Dendritic cell treated with granulocyte-macrophage colony-stimulating factor and Interleukin-4, amounts not matched to agents 40 ng/mL and 50 ng/mL, for 4 days (primary cell): ENCODE measurements at regions not wholly inside any gene's neighbourhood (a gene's known extent, or its start where the extent isn't known, plus 50 kb on each side); places are given as distances from the start of the nearest gene placed in this dataset.

Source experiments
- H3K27ac Mint-ChIP-seq: one replicate; pipeline ENCODE4 v1.8.0; 2022; ENCODE audit warnings: mild to moderate bottlenecking, mixed read lengths
- H3K27me3 Mint-ChIP-seq: one replicate; pipeline ENCODE4 v1.8.0; 2022; ENCODE audit warnings: mild to moderate bottlenecking, mixed read lengths
- H3K36me3 Mint-ChIP-seq: one replicate; pipeline ENCODE4 v1.8.0; 2022; ENCODE audit warnings: low read depth, mixed read lengths
- H3K4me1 Mint-ChIP-seq: one replicate; pipeline ENCODE4 v1.8.0; 2022; ENCODE audit warnings: low read depth, mixed read lengths
- H3K4me3 Mint-ChIP-seq: one replicate; pipeline ENCODE4 v1.8.0; 2022; ENCODE audit warnings: mild to moderate bottlenecking, moderate library complexity, mixed read lengths
- H3K9me3 Mint-ChIP-seq: one replicate; pipeline ENCODE4 v1.8.0; 2022; ENCODE audit warnings: mixed read lengths
- intact Hi-C: fragments of 100-400 bp; cut with micrococcal nuclease; formaldehyde crosslinking; loops from one replicate; pipeline ENCODE4 v1.15.0; 2022

DNA sequence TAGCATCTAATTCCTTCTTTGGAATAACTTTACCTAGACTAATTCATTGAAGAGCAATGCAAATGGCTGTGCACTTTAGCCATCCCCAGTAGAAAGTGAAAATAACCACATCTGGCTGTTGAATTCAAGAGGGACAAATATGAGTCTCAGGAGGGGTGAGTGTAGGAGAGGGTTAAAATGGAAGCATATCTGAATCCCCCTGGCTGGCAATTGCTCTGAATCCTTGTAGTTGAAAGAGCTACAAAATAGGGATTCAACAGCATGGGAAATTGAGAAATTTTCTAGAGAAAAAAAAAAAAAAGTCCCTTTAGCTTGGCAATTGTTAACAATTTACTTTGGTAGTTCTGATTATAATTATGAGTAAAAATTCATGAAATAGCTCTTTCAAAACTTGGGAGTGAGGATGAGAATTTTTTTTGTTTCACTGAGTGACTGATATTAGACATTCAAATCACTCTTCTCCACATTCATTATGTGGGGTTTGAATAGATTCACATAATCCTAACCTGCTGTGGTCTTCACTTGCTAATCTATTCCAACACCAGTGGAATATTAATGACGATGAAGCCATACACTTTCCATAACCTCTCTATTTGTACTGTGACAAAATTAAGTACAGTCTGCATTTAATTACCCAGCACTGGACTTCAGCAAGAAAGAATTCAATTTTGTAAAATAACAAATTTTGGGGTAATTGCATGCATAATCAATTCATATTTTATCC lies 569.0 kb upstream of the MCTP2 start:
- Mint-ChIP-seq H3K9me3 (no peaks in the 10 kb centered on the region), H3K27me3 (no peaks in the 10 kb centered on the region), H3K36me3 (no peaks in the 10 kb centered on the region), H3K27ac (no peak overlapping the region), H3K4me1 (no peaks in the 10 kb centered on the region), H3K4me3 (no peak overlapping the region)
- intact Hi-C loops = no loop called here

DNA sequence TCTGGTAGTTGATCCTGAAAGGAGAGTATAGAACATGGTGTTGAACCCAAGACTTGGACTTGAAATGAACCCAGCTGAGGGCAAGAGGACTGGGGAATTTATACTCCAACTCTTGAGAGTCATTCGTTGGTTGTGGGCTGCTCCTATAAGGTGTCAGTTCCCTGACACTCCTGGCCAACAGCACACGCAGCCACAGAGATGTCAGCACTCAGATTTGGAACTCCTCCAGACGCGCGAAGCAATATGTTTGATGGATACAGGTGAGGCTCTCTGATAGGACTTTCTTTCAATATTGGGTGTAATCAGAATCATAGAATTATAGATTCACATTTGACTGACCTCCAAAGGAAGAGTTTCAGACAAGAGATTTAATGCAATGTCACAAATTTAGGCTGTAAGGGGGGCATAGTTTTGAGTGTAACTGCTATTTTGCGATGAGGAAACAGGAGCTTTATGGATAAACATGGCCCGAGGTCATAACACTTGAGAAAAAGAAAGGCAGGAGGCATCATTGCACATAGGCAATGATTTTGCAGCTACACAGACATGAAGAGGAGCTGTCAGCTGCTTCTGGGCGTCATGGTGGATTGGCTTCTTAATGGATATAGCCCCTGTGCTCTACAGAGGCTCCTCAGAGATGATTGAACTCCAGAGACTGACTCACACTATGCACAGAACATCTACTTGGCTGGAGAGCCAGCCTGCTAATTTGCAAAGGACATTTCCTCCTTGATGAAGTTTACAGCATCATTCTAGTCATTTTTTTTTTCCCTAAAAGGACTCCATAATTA lies 569.2 kb upstream of the RGMA start:
- H3K36me3 Mint-ChIP-seq = no peaks in the 10 kb centered on the region

DNA sequence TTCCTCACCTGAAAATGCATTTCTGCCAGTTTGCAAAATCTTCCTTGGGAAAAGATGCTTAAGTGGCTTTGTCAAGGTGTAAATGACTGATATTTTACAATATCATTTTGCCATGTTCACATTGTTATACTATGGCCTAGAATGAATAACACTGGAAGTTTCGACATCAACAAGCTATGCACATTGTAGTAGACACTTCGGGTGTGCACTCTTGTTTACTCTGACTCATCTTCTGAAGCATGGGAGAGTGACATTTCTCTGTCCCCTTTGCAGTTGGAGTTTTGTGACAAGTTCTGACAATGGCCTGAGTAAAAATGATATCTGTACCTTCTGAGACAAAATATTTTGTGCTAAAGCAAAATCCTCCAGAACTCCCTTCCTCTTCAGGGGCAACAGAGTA lies 567.0 kb upstream of the RGMA start:
- no peaks in the 10 kb centered on the region for H3K9me3 Mint-ChIP-seq
- H3K4me1 Mint-ChIP-seq = no peaks in the 10 kb centered on the region
- H3K27ac Mint-ChIP-seq = no peak overlapping the region
- no peaks in the 10 kb centered on the region for H3K36me3 Mint-ChIP-seq
- no peak overlapping the region for H3K4me3 Mint-ChIP-seq
- intact Hi-C loops = no loop called here
- H3K27me3 Mint-ChIP-seq = no peaks in the 10 kb centered on the region

More for the DNA sequence above, 569.2 kb upstream of the RGMA start:
- Mint-ChIP-seq H3K4me3 (no peak overlapping the region), H3K4me1 (no peaks in the 10 kb centered on the region), H3K9me3 (no peaks in the 10 kb centered on the region), H3K27ac (no peak overlapping the region), H3K27me3 (no peaks in the 10 kb centered on the region)
- intact Hi-C loops = no loop called here

DNA sequence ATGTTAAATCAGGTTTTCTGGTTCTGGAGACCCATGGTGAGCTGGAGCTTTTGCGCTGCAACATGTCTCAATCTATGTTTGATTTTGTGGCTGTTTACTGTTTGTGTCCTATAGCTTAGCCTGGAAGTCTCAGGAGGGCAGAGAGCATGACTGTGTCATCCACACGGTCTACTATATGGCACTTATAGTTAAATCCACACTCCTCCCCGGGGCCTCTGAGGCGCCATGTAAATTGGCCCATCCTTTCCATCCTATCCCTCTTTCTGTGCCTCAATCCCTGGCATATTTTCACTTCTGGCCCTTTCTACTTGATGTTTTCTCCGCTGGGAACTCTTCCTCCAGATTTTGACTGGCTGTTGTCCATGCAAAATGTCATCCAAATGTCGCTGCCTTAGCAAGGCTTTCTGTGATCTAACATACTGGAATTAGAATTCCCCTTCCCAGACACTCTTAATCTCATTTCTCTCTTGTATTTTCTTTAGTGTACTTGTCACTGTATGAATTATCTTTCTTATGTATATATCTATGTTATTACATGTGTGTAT lies 560.8 kb upstream of the RGMA start:
- Mint-ChIP-seq H3K4me3 (no peak overlapping the region), H3K4me1 (no peaks in the 10 kb centered on the region), H3K36me3 (no peaks in the 10 kb centered on the region), H3K9me3 (no peaks in the 10 kb centered on the region), H3K27me3 (no peaks in the 10 kb centered on the region), H3K27ac (no peak overlapping the region)
- intact Hi-C loops = no loop called here

DNA sequence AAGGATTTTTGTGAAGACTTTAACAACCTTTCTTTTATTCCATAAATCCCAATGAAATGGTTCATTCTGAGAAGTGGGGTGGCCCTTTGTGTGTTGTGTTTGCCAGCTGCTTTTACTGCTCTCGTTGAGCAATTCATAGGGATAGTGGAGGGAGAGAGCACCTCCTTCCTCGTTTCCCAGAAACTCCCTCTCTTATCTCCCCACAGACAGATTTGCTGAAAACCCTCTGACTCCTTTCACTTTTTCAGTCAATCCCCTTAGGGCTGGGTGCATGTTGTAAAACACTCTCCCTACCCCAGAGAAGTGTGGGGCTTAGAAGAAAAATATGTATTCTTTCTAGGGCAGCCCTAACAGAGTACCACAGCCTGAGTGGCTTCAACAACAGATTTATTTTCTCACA lies 557.2 kb upstream of the RGMA start:
- no peaks in the 10 kb centered on the region for H3K36me3 Mint-ChIP-seq
- no peaks in the 10 kb centered on the region for H3K4me1 Mint-ChIP-seq
- no peaks in the 10 kb centered on the region for H3K9me3 Mint-ChIP-seq
- no peak overlapping the region for H3K27ac Mint-ChIP-seq
- no peaks in the 10 kb centered on the region for H3K27me3 Mint-ChIP-seq
- H3K4me3 Mint-ChIP-seq = no peak overlapping the region
- intact Hi-C loops = no loop called here

DNA sequence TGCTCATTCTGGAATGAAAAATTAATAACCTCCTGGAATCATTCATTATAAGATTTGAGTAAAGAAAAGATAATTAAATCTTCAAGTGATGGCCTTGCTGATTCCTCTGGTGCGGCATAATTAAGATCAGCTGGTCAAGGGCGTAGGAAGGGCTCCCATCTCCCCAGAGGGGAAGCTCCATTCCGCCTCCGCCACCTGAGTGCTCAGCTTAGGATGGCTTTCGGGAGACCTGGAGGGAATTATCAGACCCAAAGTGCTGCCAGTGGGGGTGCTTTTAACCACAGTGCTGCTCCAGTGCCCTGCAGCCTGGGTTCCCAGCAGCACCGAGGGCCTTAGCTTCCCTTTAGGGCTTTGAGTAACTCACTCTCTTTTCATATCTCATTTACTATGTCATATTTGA lies 556.6 kb upstream of the RGMA start:
- H3K9me3 Mint-ChIP-seq = no peaks in the 10 kb centered on the region
- no peak overlapping the region for H3K4me3 Mint-ChIP-seq
- no peak overlapping the region for H3K27ac Mint-ChIP-seq
- H3K4me1 Mint-ChIP-seq = no peaks in the 10 kb centered on the region
- H3K36me3 Mint-ChIP-seq = no peaks in the 10 kb centered on the region
- no peaks in the 10 kb centered on the region for H3K27me3 Mint-ChIP-seq
- intact Hi-C loops = no loop called here

DNA sequence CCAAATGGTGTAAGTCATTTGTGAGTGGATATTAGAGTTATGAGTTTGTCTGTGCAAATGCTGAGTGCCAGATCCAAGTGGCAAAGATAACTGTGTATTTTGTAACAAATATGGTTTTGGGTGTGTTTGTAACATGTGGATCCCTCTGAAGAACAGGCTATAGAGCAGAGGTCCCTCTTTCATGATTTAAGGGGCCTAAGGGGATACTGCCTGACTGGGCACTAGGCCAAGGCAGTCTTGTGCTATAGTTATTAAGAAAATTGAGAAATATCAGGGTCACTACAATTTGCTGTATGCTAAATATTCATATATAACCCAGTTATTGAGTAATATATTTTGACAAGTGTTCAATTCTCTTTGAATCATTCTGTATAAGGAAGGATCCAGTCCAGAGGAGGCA lies 555.6 kb upstream of the RGMA start:
- Mint-ChIP-seq H3K4me3 (no peak overlapping the region), H3K27me3 (no peaks in the 10 kb centered on the region), H3K27ac (no peak overlapping the region), H3K4me1 (no peaks in the 10 kb centered on the region), H3K9me3 (no peaks in the 10 kb centered on the region), H3K36me3 (no peaks in the 10 kb centered on the region)
- intact Hi-C loops = no loop called here

DNA sequence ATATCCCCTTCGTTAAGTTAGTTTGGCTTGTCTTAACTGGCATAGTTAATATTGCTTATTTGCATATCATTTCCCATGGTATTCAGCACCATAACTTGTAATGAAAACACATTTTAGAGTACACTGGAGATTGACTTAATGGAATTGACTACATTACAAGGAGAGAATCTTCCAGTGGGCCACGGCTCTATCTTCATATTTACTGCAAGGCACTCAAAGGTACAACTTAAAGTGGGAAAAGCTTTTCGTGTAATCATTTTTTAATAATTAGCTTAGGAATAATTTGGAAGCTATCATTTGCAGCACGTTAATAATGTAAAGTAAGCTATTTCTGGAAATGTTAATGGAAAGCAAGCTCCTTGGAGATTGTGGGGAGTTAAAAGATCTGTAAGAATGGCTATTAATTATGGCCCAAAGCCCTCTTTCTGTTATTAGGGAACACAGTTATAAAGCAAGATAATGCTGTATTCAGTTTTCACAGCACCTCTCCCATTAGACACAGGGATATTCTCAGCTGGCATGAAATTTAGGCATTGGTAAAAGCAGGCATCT lies 551.5 kb upstream of the RGMA start:
- peaks cover 4% of the 10 kb centered on the region for H3K27me3 Mint-ChIP-seq

DNA sequence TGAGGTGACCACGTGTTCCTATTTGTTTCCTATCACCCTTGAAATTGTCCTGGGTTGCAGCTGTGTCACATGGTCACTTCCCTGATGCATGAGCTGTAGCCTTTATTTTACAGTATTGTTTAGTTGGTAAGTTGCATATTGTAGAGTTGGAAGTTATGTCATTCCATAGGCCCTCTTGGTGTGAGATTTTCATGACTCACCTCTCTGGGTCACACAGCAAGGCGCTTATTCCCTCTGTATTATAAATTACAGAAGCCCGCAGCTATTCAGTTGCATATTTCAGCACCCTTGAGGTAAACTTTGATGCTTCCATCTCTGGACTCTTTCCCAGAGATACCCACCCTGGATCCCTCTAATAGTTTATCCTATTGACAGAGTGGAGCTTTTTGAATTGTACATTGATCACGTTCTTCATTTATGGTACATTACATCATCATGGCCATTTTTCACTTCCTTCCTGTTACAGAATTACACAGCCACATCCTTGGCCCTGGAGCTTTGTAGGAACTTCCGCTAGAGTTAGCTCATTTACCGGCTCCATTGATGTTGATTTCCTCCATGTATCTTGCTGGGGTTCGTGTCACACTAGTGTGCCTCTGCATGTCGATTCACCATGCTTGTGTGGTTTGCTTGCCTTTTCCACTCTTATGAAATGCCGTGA lies 543.1 kb upstream of the RGMA start:
- Mint-ChIP-seq H3K4me3 (no peak overlapping the region), H3K9me3 (peaks cover 20% of the 10 kb centered on the region), H3K36me3 (no peaks in the 10 kb centered on the region), H3K27me3 (peaks cover under 1% of the 10 kb centered on the region), H3K4me1 (no peaks in the 10 kb centered on the region), H3K27ac (no peak overlapping the region)
- intact Hi-C loops = no loop called here

More for the DNA sequence above, 551.5 kb upstream of the RGMA start:
- Mint-ChIP-seq H3K36me3 (no peaks in the 10 kb centered on the region), H3K4me3 (no peak overlapping the region), H3K9me3 (peaks cover 8% of the 10 kb centered on the region), H3K27ac (no peak overlapping the region), H3K4me1 (no peaks in the 10 kb centered on the region)
- intact Hi-C loops = no loop called here

DNA sequence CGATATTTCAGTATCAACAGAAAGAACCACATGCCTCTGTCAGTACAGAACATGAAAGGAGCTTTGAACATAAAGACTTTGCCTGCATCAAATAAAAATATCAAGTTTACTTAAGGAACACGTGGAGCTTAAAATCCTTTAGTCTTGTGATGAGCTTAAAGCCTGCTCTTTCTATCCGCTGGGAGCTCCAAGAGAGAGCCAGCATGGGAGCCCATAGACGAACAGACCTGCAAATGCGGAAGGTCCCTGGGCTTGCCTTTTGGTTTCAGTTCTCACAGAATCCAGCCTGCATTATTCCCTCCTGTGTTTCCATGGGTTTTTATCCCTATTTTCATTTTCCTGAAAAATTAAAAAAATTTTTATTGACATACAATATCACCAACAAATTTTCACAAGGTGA lies 530.6 kb upstream of the RGMA start:
- Mint-ChIP-seq H3K4me1 (no peaks in the 10 kb centered on the region), H3K9me3 (no peaks in the 10 kb centered on the region), H3K27ac (no peak overlapping the region), H3K27me3 (peaks cover 4% of the 10 kb centered on the region), H3K4me3 (no peak overlapping the region), H3K36me3 (no peaks in the 10 kb centered on the region)
- intact Hi-C loops = no loop called here

DNA sequence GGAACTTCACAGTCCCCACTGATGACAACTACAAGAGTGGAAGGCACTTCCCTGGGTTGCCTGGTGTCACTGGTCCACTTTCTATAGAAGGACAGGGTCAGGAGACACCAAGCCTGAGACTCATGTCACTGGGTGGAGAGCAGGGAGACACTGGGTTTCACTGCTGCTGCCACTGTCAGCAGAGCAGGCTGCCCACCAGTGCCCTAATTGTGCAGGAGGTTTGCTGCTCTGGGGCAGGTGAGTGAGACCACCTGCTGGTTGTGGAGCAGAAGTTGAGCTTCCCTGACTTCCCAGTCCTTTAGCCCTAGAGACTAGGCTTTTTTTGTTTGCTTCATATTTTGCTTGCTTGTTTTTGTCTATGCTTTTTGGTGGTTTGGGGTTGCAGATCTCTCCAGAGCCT lies 528.4 kb upstream of the RGMA start:
- H3K4me3 Mint-ChIP-seq = no peak overlapping the region
- no peaks in the 10 kb centered on the region for H3K9me3 Mint-ChIP-seq
- intact Hi-C loops = no loop called here
- no peaks in the 10 kb centered on the region for H3K36me3 Mint-ChIP-seq
- no peak overlapping the region for H3K27ac Mint-ChIP-seq
- no peaks in the 10 kb centered on the region for H3K4me1 Mint-ChIP-seq
- H3K27me3 Mint-ChIP-seq = peaks cover 4% of the 10 kb centered on the region

DNA sequence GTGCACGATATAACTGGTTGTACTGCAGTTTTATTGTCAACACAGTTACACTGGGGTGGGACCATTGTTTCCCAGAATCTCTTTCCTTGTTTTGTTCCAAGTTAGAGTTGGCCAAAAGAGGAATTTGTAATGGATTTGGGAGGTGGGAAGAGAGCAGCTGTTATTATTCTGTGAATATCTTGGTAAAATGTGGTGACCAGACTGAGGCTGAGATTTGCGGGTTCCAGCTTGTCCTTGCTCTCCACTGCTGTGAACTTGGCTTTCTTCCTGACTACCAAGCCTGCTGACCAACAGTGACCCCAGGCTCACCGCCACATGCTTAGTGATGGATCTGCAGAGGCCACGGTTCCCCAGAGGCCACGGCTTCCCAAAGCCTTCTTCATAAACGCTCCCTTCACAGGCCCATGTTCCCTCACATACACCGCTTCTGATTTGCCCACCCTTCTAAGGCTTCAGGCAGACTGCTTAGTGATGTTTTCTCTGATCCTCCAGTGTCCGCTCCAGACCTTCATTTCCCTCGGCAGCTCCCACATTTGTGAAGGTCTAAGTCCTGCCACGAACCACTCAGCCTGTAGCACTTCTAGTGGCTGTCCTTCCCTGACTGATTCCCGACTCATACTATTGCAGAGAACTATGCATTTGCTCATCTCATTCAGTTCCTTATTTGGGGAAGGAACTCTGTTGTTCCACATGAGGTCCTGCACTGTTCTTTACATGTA lies 525.5 kb upstream of the RGMA start:
- no peaks in the 10 kb centered on the region for H3K4me1 Mint-ChIP-seq
- H3K9me3 Mint-ChIP-seq = no peaks in the 10 kb centered on the region
- intact Hi-C loops = no loop called here
- H3K27ac Mint-ChIP-seq = no peak overlapping the region
- H3K27me3 Mint-ChIP-seq = peaks cover 4% of the 10 kb centered on the region
- no peaks in the 10 kb centered on the region for H3K36me3 Mint-ChIP-seq
- no peak overlapping the region for H3K4me3 Mint-ChIP-seq

DNA sequence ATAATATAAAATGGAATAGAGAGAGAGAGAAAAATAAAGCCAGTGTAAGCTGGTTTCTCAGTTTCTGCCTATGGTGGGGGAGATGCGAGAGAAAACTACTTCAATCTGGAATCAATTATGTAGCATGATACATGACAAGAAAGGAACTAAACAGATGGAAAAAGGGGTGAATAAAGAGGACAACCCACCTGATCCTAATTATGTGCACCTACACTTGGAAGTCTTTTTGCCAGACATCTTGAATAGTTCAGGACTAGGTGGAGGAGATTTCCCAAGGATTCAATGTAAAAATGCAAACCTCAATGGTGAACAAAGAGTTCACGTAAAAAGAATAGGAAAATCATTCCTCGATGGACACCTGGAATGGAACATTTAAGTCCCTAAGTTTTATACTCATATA lies 524.4 kb upstream of the RGMA start:
- H3K4me3 Mint-ChIP-seq = no peak overlapping the region
- no peaks in the 10 kb centered on the region for H3K4me1 Mint-ChIP-seq
- H3K9me3 Mint-ChIP-seq = no peaks in the 10 kb centered on the region
- no peak overlapping the region for H3K27ac Mint-ChIP-seq
- peaks cover 4% of the 10 kb centered on the region for H3K27me3 Mint-ChIP-seq
- H3K36me3 Mint-ChIP-seq = no peaks in the 10 kb centered on the region
- intact Hi-C loops = no loop called here
